ENCODE measurements at regions not wholly inside any gene's neighbourhood (a gene's known extent, or its start where the extent isn't known, plus 50 kb on each side); places are given as distances from the start of the nearest gene placed in this dataset.

DNA sequence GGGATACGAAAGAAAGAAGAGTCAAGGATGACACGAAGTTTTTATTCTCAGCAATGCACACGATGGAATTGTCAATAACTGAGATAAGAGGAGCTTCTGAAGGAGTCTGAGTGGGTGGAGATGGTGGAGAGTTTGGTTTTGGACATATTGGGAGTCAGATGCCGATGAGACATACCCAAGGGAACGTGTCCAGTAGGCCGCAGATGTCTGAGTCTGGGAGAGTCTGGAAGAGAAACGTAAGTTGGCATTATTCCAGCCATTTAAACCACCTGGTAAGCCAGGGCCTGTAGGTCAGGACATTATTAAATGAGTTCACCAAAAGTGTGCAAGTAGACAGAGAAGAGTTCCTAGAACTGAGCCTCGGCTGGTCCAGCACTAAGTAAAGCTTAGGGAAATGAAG, 478.3 kb upstream of the CDH5 start:
- no peak for DNase-seq

DNA sequence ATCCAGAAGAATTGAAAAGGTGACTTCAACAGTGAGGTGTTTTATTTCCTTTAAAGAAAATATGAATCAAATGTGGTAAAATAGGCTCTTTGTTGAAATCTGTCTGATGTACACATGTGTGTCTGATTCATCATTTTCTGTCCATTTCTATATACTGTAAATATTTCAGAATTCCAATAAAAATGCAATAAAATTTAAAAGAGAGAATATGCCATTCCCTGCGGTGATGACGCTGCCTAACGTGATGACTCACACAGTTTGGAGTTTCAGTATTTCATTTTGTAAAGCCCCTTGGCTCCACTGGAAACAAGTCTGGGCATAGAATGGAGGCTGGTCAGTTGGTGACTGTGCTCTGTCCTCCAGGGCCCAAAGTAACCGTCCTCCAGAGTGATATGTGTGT, 482.5 kb upstream of the CDH5 start:
- DNase-seq = no peak

DNA sequence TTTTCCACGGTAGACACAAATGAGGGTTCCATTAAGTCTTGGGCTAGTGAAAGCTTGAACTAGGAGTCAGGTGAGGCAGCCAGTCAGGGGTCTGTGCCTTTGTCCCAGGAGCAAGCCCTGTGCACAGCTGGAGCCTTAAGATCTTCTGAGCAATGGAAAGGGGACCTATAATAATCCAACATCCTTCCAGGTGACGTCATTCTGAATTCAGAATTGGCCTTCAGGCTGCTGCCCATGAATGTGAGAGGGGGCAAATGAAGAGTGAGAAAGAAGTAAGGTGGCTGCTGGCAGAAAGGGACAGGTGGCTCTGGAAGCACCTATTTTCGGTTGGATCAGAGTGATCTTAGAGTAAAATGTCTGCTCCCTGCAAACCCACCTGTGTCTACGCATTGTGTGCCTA, 488.1 kb upstream of the CDH5 start:
- DNase-seq = no peak

DNA sequence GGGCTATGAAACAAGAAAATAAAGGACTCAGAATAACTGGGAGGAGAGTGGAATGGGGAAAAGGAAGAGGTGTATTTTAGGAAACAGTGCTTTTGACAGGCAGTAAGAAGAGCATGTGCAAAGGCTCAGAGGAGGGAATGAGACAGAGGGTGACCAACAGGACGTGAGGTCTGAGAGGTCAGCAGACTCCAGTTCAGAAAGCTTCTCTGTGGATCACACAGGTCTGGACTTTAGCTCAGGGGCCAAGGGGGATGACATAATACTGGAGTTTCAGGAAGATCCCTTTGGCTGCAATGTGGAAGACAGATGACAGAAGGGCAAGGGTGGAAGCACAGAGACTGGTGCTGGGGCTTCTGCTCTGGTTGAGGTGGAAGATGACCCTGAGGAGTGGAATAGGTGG, 489.9 kb upstream of the CDH5 start:
- no peak for DNase-seq

DNA sequence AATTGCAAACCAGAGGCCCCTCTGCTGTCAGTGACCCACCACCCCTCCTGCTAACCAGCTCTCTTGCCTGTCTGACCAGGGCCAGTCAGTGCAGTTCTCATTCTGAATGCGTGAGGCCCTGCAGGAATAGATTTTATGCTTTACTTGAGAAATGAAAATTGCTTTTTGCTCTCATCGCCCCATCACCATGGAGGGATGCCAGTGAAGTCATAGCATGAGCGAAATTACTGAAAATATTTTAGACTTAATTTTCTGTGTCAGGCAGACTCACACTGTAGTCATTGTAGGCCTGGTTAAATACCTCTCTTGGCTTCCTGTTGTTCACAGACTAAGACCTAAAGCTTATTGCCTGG, 490.5 kb upstream of the CDH5 start:
- DNase-seq = no peak

DNA sequence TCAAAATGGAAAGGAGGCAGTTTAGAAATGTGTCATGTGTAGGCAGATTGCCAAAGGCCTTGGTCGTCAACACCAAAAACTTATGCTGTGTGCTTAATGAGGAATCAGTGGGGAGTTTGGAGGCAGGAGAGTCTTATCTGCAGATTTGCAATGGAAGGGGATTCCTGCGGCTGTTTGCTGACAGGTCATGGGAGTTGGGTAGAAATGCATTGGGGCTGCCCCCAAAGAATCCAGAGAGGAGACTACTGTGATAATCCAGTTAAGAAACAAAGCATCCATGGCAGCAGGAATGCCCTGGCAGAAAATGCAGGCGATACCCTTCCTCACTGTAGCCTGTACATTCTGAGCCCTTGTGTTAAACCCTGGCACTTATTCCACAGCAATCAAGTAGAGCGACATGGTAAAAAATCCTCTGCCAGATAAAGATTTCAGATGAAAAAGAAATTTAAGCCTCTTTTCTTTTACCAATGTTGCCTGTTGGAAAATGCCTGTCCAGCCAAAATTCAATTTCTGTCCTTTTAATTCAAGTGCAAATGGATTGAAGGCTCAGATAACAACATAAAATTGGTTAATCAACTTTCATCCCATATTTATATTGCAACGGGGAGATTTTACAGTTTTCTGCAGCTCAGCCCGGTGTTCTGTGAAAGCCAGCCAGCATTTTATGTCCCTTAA, 491.0 kb upstream of the CDH5 start:
- no peak for DNase-seq

GRCh38 chr16:65869261-65869660, 497.2 kb upstream of the CDH5 start:
- DNase-seq = no peak

DNA sequence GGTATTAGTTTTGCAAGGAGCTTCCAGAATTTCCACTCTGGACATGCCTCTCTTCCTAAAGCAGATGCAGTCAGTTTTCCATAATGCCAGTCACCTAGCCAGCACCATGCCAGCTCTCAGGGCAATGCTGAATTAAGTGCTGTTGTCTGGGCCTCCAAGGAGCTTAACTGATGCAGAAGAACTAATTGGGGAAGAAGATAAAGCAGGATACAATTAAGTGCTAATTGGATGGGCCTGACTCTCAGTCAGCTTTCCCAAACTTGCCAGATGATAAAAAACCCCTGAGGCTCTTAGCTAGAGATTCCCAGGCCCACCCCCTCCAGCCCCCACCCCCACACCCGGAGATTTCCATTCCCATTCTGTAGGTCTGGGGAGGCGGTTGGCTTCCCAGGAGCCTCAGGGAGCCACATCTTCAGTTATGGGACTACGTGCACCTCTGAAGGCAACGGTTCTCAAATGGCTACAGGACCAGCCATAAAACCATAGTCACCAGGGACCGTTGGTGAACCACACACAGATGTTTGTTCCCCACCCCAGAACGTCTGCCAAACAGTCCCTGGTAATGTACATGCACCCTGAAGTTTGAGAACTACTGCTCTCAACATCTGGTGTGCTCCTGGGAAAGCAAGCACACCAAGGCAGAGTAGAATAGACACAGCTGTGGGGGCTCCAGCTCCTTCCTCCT, 499.1 kb upstream of the CDH5 start:
- DNase-seq = no peak

DNA sequence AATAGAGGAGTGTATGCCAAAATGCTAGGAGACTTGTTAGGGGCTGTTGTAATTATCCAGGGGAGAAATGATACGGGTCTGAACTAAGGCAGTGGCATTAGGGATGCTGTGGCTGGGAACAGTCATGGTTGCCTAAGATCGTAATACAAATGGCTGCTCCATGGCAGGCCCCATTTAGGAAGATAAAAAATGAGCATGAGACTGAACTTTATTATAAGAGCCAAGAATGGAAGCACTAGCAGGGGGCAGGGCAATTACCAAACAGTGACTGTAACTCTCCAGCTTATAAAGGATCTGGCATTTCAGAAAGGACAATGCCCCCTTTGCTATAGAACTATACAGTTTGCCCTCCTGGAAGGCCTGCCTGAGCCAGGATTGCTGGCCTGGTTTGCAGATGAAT, 503.3 kb upstream of the CDH5 start:
- no peak for DNase-seq

DNA sequence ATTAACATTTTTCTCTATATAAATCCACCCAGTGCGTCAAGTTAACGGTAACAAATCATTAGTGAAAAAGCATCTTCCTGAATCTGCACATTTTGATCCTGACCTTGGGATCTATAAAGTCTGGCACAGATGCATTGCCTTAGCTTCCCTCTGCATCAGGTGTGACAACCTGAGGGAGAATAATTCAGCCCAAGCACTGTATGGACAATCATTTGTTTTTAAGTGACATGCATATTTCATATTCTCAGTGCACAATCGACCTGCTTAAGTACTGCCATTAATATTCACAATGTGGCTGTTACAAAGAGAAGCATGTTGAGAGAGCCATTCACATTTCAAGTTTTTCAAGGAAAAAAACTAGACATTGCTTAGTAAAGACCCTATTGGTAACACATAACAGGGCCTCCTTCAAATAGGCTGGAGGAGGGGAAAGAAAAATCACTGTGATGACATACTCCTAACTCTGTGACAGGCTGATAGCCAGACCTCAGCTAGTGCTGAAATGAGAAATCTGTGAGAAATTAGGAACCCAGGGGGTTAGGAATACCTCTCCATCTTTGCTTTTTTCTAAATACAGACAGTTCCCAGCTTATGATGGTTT, 505.3 kb upstream of the CDH5 start:
- no peak for DNase-seq

DNA sequence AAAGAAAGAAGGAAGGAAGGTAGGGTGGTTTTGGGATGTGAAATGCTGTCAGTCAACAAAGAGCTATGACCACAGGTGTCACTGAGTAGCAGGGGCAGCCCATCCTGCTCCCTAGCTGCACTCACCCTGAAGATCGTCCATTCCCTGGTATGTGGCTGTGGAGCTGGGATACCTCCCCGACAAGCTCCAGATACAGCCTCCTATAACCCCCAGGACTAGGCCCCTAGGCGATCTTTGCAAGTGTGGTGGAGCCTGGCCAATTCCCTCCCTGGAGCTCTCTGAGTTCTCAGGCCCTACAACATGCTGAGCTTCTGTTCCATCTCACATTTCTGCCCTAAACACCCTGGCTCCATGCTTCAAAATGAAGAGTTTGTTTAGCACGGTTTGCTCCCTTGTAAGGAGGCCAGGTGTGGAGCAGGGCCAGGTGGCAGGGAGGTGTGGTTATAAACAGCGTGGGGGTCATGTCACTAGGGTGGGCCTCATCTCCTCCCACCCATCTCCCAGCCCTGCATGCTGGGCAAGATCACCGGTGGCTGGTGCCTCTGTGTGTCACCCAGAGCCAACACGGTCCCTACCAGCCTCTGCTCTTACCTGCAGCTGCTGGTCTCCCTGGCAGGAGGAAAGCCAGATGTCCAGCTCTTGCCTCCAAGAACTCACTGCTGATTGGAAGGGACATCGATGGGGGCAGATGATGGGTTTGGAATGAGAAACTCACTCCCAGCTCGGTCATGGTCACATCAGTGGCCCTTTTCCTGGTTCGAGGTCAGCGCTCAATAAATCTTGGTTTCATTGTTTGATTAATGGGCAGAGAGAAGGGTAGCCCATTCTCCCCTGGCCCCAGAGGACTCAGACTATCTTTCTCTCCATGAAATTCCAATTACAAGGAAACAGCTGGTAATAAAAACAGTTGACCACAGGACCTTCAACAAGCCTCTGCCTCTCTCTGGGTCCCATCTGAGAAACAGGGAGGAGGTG, 511.0 kb upstream of the CDH5 start:
- no peak for DNase-seq

- DNase-seq = no peak
These were observed 520.3 kb upstream of the CDH5 start for GRCh38 chr16:65846210-65846602.

- DNase-seq = no peak
These were observed 520.9 kb upstream of the CDH5 start for GRCh38 chr16:65845466-65846209.

DNA sequence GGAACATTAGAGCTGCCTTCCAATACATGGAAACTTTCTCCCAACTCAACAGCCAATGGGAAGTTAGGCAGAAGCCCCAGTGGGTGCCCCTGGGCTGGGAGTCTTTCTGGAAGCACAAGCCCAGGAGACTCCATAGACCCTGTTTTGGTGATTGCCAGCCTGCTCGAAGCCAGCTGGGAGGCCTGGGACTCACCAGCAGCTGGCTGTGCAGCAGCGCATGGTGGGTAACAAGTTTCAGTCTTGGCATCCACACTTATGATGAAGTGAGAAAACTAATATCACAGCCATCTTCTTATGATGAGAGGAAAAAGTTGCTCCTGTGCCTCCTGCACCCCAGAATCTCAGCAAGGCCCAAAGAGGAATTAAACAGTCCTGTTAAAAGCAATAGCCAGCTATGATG, 522.5 kb upstream of the CDH5 start:
- no peak for DNase-seq

GRCh38 chr16:65842067-65842466, 524.4 kb upstream of the CDH5 start:
- no peak for DNase-seq

- DNase-seq = no peak
These were observed 528.5 kb upstream of the CDH5 start for GRCh38 chr16:65838001-65838400.

GRCh38 chr16:65837464-65837863, 529.0 kb upstream of the CDH5 start:
- DNase-seq = no peak

DNA sequence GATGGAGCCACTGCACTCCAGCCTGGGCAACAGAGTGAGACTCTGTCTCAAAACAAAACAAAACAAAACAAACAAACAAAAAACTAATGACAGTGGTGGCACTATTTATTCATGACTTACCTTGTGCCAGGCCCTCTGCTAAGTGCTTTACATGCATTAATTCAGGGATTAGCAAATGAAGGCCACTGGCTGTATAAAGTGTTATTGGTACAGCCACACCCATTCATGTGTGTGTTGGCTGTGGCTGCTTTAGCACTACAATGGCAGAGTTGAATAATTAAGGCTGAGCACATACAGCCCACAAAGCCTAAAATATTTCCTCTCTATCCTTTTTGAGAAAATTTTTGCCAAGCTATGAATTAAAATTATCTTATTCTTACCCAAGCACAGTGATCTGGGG, 531.8 kb upstream of the CDH5 start:
- DNase-seq = no peak

DNA sequence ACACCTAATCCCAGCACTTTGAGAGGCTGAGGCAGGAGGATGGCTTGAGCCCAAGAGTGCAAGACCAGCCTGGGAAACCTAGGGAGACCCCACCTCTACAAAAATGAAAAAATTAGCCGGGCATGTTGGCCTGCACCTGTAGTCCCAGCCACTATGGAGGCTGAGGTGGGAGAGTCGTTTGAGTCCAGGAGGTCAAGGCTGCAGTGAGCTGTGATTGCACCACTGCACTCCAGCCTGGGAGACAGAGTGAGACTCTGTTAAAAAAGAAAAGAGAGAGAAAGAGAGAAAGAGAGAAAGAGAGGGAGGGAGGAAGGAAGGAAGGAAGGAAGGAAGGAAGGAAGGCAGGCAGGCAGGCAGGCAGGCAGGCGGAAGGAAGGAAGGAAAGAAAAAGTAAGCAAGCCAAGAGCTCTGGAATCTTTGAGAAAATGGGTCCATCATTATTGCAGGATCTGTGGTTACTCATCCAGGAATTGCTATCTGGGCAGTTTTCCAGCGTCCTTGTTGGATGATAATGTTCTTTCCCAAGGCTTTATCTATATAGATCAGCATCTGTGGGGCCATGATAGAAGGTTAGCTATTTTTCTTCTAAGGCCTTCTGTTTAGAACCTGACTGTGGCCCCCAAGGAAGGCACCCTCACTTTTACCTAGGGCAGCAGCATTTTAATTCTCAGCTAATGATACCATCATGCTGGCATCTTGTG, 533.2 kb upstream of the CDH5 start:
- DNase-seq = no peak

DNA sequence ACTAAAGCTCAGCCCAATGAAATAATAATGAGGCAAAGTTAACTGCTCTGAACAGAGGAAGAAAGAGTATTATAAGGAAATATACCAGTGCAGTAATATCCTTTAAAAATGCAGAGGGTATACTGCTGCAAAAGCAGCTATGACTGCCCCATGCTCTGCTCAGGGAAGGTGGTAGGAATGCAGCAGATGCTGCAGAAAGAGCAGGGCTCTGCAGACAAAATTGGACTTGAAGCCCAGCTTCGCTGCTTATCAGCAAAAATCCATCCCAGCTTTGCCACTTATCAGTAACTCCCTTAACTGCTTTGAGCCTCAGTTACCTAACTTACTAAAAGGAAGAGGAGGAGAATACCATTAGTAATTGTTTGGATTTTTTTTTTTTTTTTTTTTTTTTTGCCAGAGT, 533.8 kb upstream of the CDH5 start:
- DNase-seq = no peak

DNA sequence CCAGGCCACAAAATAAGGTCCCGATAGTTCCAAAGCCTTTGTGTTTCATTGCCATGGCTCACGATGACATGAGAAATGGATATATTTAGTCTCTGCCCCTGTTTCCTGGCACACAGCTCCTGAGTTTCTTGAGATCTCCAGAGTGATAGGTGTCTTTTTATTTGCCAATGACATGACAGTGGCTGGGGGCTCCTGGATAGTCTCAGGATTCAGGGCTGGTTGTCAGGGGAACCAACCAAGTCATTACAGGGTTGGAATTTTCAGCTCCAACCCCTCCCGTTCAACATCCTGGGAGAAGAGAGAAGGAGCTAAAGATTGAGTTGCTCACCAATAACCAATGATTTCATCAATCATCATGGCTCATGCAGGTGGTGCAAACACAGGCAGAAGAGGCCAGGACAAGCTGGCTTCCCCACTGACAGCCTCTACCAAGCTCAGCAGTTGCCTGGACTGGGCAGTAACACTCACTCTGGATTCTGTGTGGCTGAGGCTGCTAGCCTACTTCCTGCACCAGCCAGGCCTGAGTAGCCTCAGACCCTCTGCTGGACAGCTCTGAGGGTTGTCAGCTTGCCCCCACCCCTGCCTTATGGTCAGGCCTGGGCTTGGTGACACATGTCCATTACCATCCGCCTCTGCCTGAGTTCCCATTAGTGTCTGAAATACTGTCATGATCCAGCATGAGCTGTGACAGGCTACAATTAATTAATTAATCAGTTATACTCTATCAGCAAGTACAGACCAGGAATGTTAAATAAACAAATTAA, 534.4 kb upstream of the CDH5 start:
- DNase-seq = no peak
